Endothelial cell of umbilical vein (primary cell): ENCODE measurements at regions not wholly inside any gene's neighbourhood (a gene's known extent, or its start where the extent isn't known, plus 50 kb on each side); places are given as distances from the start of the nearest gene placed in this dataset.

Experiments used
- BruUV-seq: library from RNA; stranded (reverse); fragments of 400-500 nt; replicated peaks from 2 replicates; lab custom pipeline; 2021; lab: Mats Ljungman, UMichigan
- CTCF ChIA-PET: fragments of 300-600, 350-600 bp; sonication (Branson Sonifier 250); formaldehyde crosslinking; loops from one replicate; lab custom pipeline; 2021; ENCODE audit warnings: antibody characterized with exemption, inconsistent platforms; lab: Charles Lee
- POLR2A ChIA-PET: fragments of 300-600, 350-600 bp; sonication (Branson Sonifier 250); formaldehyde crosslinking; loops from one replicate; lab custom pipeline; 2021; ENCODE audit warnings: antibody characterized with exemption, inconsistent platforms; lab: Charles Lee
- DNase-seq: peaks from one replicate; pipeline ENCODE4 v3.0.0-alpha.2; 2011; ENCODE audit warnings: low read depth, low spot score
- FAIRE-seq: peaks from 2 replicates; lab custom pipeline; 2011; peaks lifted over from hg19 to GRCh38; lab: Jason Lieb, UNC
- H2AFZ ChIP-seq: 2 replicates; pipeline ENCODE4 v1.6.0; 2012; ENCODE audit warnings: low read depth, low read length, control low read depth, inconsistent platforms
- H3K27ac ChIP-seq: 2 replicates; pipeline ENCODE4 v1.5.1; 2011; ENCODE audit warnings: low read depth, mild to moderate bottlenecking, control low read depth, low read length, moderate library complexity; ENCODE audit not compliant: insufficient read depth
- H3K27me3 ChIP-seq, 2 experiments: 2 replicates each; pipeline versions ENCODE4 v1.6.0 to v1.6.1; 2011; ENCODE audit warnings: low read length in 2 of 2, mixed read lengths in 1 of 2; ENCODE audit not compliant: control insufficient read depth in 2 of 2, insufficient read depth in 2 of 2
- H3K36me3 ChIP-seq, 2 experiments: 2 replicates in 1 of 2; 3 replicates in 1 of 2; pipeline ENCODE4 v1.5.1; 2011; ENCODE audit warnings: low read length in 2 of 2, mild to moderate bottlenecking in 1 of 2, moderate library complexity in 1 of 2; ENCODE audit not compliant: control insufficient read depth in 2 of 2, insufficient read depth in 2 of 2; ENCODE audit errors: extremely low read depth in 1 of 2
- H3K4me1 ChIP-seq: 3 replicates; pipeline ENCODE4 v1.5.1; 2011; ENCODE audit warnings: mild to moderate bottlenecking, low read length; ENCODE audit not compliant: control insufficient read depth, insufficient read depth; ENCODE audit errors: extremely low read depth
- H3K4me2 ChIP-seq: 2 replicates; pipeline ENCODE4 v1.6.1; 2011; ENCODE audit warnings: low read length, control low read depth, mixed read lengths; ENCODE audit not compliant: insufficient read depth
- H3K4me3 ChIP-seq, 3 experiments: fragments of 200-600 bp in 1 of 3; sonication (generic), shearing (Covaris generic) in 1 of 3; replicated peaks in 1 of 3; 2 replicates each; pipeline ENCODE4 v1.5.1; 2011 to 2016; ENCODE audit warnings: control low read depth in 3 of 3, low read length in 3 of 3, mild to moderate bottlenecking in 2 of 3, inconsistent platforms in 1 of 3, low read depth in 1 of 3, moderate library complexity in 1 of 3; ENCODE audit not compliant: insufficient read depth in 1 of 3
- H3K79me2 ChIP-seq: 2 replicates; pipeline ENCODE4 v1.6.0; 2012; ENCODE audit warnings: low read length, inconsistent platforms; ENCODE audit not compliant: control insufficient read depth, insufficient read depth
- H3K9ac ChIP-seq: replicated peaks from 2 replicates; pipeline ENCODE3; 2011; ENCODE audit warnings: low read length, control low read depth; ENCODE audit not compliant: insufficient read depth; ENCODE audit errors: extremely low read depth
- H3K9me1 ChIP-seq: replicated peaks from 3 replicates; pipeline ENCODE4 v1.6.0; 2011; ENCODE audit warnings: mild to moderate bottlenecking, low read length; ENCODE audit not compliant: control insufficient read depth, insufficient read depth; ENCODE audit errors: extremely low read depth
- H3K9me3 ChIP-seq: replicated peaks from 2 replicates; pipeline ENCODE4 v1.5.1; 2012; ENCODE audit warnings: low read length, inconsistent platforms; ENCODE audit not compliant: control insufficient read depth, insufficient read depth
- H4K20me1 ChIP-seq: replicated peaks from 2 replicates; pipeline ENCODE3; 2011; ENCODE audit warnings: mild to moderate bottlenecking, low read length; ENCODE audit not compliant: control insufficient read depth, insufficient read depth; ENCODE audit errors: extremely low read depth
- CTCF ChIP-seq, 2 donors: IDR thresholded peaks; 1 replicate in 1 of 2; 2 replicates in 1 of 2; pipeline ENCODE4 v1.5.1; 2011; ENCODE audit warnings: low read length in 2 of 2, mild to moderate bottlenecking in 2 of 2, moderate library complexity in 2 of 2, control low read depth in 1 of 2, inconsistent platforms in 1 of 2, low read depth in 1 of 2; ENCODE audit not compliant: insufficient read depth in 1 of 2; ENCODE audit errors: extremely low read depth in 1 of 2
- EZH2 ChIP-seq: IDR thresholded peaks from 2 replicates; pipeline ENCODE4 v1.6.1; 2012; ENCODE audit warnings: borderline replicate concordance, low read depth, mild to moderate bottlenecking, moderate library complexity, low read length, inconsistent platforms; ENCODE audit not compliant: severe bottlenecking
- FOS ChIP-seq: IDR thresholded peaks from 2 replicates; pipeline ENCODE4 v1.6.1; 2011; ENCODE audit warnings: mild to moderate bottlenecking, low read length, moderate library complexity, borderline replicate concordance; ENCODE audit not compliant: insufficient read depth
- JUN ChIP-seq: IDR thresholded peaks from 2 replicates; pipeline ENCODE4 v1.6.1; 2011; ENCODE audit warnings: borderline replicate concordance, low read depth; ENCODE audit not compliant: insufficient read length, insufficient read depth
- MYC ChIP-seq: IDR thresholded peaks from one replicate; pipeline ENCODE4 v1.6.1; 2011; ENCODE audit warnings: mild to moderate bottlenecking, low read depth, low read length
- dilution Hi-C: fragments of 300-500 bp; cut with MboI; formaldehyde crosslinking; loops from one replicate; pipeline ENCODE4 v1.15.0; 2019; ENCODE audit warnings: low sequenced_read_pairs; ENCODE audit not compliant: extremely low pct_ligation_motif_present
- intact Hi-C: fragments of 100-400 bp; cut with micrococcal nuclease; formaldehyde crosslinking; loops from one replicate; pipeline ENCODE4 v1.10.0; 2022

DNA sequence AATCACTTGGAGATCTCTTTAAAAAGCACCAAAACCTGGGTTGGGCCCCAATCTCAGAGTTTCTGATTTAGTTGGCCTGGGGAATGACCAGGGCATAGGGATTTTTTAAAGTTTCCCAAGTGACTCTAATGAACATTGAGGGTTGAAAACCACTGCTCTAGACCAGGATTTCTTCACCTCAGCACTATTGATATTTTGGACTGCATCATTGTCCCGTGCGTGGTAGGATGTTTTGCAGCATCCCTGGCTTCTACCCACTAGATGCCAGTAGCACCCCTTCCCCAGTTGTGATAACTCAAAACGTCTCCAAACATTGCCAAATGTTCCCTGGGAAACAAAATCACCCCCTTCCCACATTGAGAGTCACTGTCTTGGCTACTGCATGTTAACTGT, 61.8 kb downstream of the ATXN3L start:
- Histone ChIP-seq H3K27ac (no peak overlapping the region), H3K4me3 (no peak overlapping the region), H3K9me3 (no peaks in the 10 kb centered on the region), H2AFZ (no peak overlapping the region), H3K4me2 (no peak overlapping the region), H3K9me1 (no peaks in the 10 kb centered on the region), H3K4me1 (no peaks in the 10 kb centered on the region), H3K79me2 (no peaks in the 10 kb centered on the region), H3K36me3 (no peaks in the 10 kb centered on the region), H3K9ac (no peak overlapping the region), H4K20me1 (no peaks in the 10 kb centered on the region), H3K27me3 (no peaks in the 10 kb centered on the region)
- no peak for TF ChIP-seq FOS
- TF ChIP-seq CTCF (IDR thresholded peaks at IDR 0.05; ENCODE audit: extremely low read depth in 1 of 2, insufficient read depth in 1 of 2, low read depth in 1 of 2, low read length in 2 of 2): no peak
- no TSS peak for BruUV-seq
- no peak for FAIRE-seq
- no peak for DNase-seq
- intact Hi-C loops (no loop called here), dilution Hi-C loops (no loop called here)
- ChIA-PET CTCF (no interaction called here), POLR2A (no interaction called here)

DNA sequence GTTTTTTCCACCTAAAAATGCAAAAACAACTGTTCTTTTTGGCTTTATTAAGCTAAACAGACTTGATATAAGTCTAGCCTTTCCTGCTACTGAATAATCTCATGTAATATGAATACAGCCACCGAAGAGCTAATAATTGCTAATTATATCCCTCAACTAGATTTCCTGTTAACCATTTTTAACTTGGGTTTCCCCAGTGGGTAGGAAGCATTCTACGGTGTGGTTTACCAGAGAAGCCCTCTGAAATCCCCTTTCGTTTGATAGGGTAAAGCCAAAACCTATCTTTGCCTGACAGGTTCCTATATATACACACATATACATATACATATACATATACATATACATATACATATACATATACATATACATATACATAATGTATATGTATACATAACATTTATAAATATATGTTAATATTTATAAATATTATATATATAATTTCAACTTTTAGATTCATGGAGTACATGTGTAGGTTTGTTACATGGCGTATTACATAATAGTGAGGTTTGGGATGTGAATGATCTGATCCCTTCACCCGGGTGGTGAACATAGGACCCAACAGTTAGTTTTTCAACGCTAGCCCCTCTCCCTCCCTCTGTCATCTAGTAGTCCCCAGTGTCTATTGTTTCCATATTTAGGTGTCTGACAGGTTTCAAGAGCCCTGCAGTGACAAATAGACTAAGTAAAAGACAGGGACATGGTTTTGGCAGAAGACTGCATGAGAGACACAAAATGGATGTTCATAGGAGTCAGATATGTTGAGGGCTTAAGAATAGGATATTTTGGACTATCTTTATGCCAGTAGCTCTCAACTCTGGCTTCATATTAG, 62.4 kb downstream of the ATXN3L start:
- H2AFZ ChIP-seq: no peak overlapping the region
- intact Hi-C loops (no loop called here), dilution Hi-C loops (no loop called here)
- ChIA-PET POLR2A (no interaction called here), CTCF (no interaction called here)
- no peaks in the 10 kb centered on the region for H3K9me3 ChIP-seq
- no peak for TF ChIP-seq JUN
- TF ChIP-seq FOS: no peak
- TF ChIP-seq EZH2: no peak
- no peak for TF ChIP-seq MYC
- H3K27me3 ChIP-seq: no peaks in the 10 kb centered on the region
- H3K4me3 ChIP-seq: no peak overlapping the region
- H3K27ac ChIP-seq: no peak overlapping the region
- DNase-seq: no peak
- H3K79me2 ChIP-seq: no peaks in the 10 kb centered on the region
- BruUV-seq: no TSS peak
- no peaks in the 10 kb centered on the region for H3K4me1 ChIP-seq
- no peaks in the 10 kb centered on the region for H3K9me1 ChIP-seq
- no peak overlapping the region for H3K4me2 ChIP-seq
- H4K20me1 ChIP-seq: no peaks in the 10 kb centered on the region
- no peak overlapping the region for H3K9ac ChIP-seq
- no peaks in the 10 kb centered on the region for H3K36me3 ChIP-seq
- no peak for FAIRE-seq
